Heart right ventricle (tissue), 16 donors: ENCODE measurements at regions not wholly inside any gene's neighbourhood (a gene's known extent, or its start where the extent isn't known, plus 50 kb on each side); places are given as distances from the start of the nearest gene placed in this dataset.

Experiments used
- ATAC-seq, 8 donors: fragments of 200-7000 bp; cut with Tn5 transposase; one replicate each; pipeline ENCODE4 v1.9.1; 2020; ENCODE audit warnings: mild to moderate bottlenecking in 8 of 8, moderate library complexity in 8 of 8, moderate number of reproducible peaks in 1 of 8
- DNase-seq, 2 donors: peaks; one replicate each; pipeline ENCODE4 v3.0.0-alpha.2; 2020
- H3K27ac ChIP-seq, 10 donors: fragments of 200-600 bp; sonication (generic) in 2 of 10; one replicate each; pipeline versions ENCODE4 v1.5.0 to v1.8.0; 2020 to 2022; ENCODE audit warnings: mild to moderate bottlenecking in 3 of 10
- H3K27me3 ChIP-seq, 7 donors: fragments of 200-600 bp; one replicate each; pipeline ENCODE4 v1.8.0; 2021 to 2022; ENCODE audit warnings: mild to moderate bottlenecking in 2 of 7
- H3K36me3 ChIP-seq, 9 donors: fragments of 200-600 bp; sonication (generic) in 1 of 9; one replicate each; pipeline versions ENCODE4 v1.5.0 to v1.8.0; 2020 to 2022; ENCODE audit warnings: mild to moderate bottlenecking in 2 of 9
- H3K4me1 ChIP-seq, 9 donors: fragments of 200-600 bp; sonication (generic) in 1 of 9; one replicate each; pipeline versions ENCODE4 v1.5.0 to v1.8.0; 2020 to 2022; ENCODE audit warnings: mild to moderate bottlenecking in 4 of 9
- H3K4me3 ChIP-seq, 10 donors: fragments of 200-600 bp; sonication (generic) in 2 of 10; one replicate each; pipeline versions ENCODE4 v1.5.0 to v1.8.0; 2020 to 2022; ENCODE audit warnings: mild to moderate bottlenecking in 7 of 10, moderate library complexity in 2 of 10
- H3K9me3 ChIP-seq, 11 donors: fragments of 200-600 bp in 10 of 11; sonication (generic) in 2 of 11; one replicate each; pipeline versions ENCODE4 v1.5.0 to v1.8.0; 2013 to 2022; ENCODE audit warnings: mild to moderate bottlenecking in 2 of 11, control low read depth in 1 of 11, moderate library complexity in 1 of 11
- CTCF ChIP-seq, 9 donors: fragments of 200-600 bp; sonication (generic) in 2 of 9; IDR thresholded peaks; one replicate each; pipeline versions ENCODE4 v1.5.0 to v1.8.0; 2021 to 2022; ENCODE audit warnings: antibody characterized with exemption in 9 of 9, mild to moderate bottlenecking in 5 of 9, moderate library complexity in 1 of 9
- WGBS, 2 donors: extraction: QIAGEN DNeasy Blood & Tissue Kit; methylation state at CpG; one replicate each; pipeline ENCODE4 v1.1.7; 2013; ENCODE audit warnings: inconsistent platforms in 1 of 2; 5-methylcytosine and 5-hydroxymethylcytosine counted together
- intact Hi-C, 10 donors: fragments of 100-400 bp; cut with DNase I; formaldehyde crosslinking; loops; one replicate each; pipeline versions ENCODE4 v1.11.1 to v1.14.2; 2022
- donor health status: Arrhythmogenic right ventricular cardiomyopathy.
- donor health status: ischemic (EF 13 %, LVEDD 7.1; RV severe dilation, severe dysfunction).
- donor health status: healthy with polysubstance abuse.
- donor health status: DM: no; HTN: yes; CAD: no.
- donor health status: DM: no; HTN: no; CAD: no.
- donor health status: ischemic (EF 25% LVEDD 6.9; RV normal size, moderate dysfunction).
- donor health status: ischemic (EF 25% LVEDD 5.7; RV mildly dilated, moderate dysfunction).
- donor health status: healthy.
- donor health status: DM: yes; HTN: yes; CAD: no.
- donor health status: Ischemic cardiomyopathy.
- donor health status: ischemic (EF 35%, LVEDD 5.7; RV mildly dilated, moderate dysfunction).
- donor health status: nonischemic (EF 11% LVEDD 7.7; RV severe dilation, severe dysfunction).
- donor health status: DM: yes; HTN: yes; CAD: no.
- donor health status: PGD.
- donor health status: ischemic (EF 29% LVEDD 5.4; RV normal size, mild dysfunction).
- donor health status: nonischemic (EF 23%, LVEDD 6.1; RV moderate dilation, normal function).

- no peak for ATAC-seq
- Histone ChIP-seq H3K4me3 (no peak overlapping the region), H3K27ac (no peak overlapping the region), H3K27me3 (no peaks in the 10 kb centered on the region), H3K4me1 (no peaks in the 10 kb centered on the region), H3K36me3 (no peaks in the 10 kb centered on the region), H3K9me3 (peaks cover 0 to 26% (median 5%) of the 10 kb centered on the region in 11 donors)
- no peak for DNase-seq
- TF ChIP-seq CTCF (IDR thresholded peaks at IDR 0.05): no peak
- intact Hi-C loops: no loop called here
Observed at GRCh38 chr2:123546353-123546752, 478.7 kb upstream of the CNTNAP5 start.

GRCh38 chr2:123563515-123563914 lies 461.6 kb upstream of the CNTNAP5 start:
- H3K4me3 ChIP-seq: no peak overlapping the region
- peaks cover 0 to 12% (median 0%) of the 10 kb centered on the region in 11 donors for H3K9me3 ChIP-seq
- H3K36me3 ChIP-seq: no peaks in the 10 kb centered on the region
- WGBS, 2 donors: 85 to 87% methylated on average over 2 of the region's 2 CpGs
- no peak for ATAC-seq
- DNase-seq: no peak
- H3K27me3 ChIP-seq: no peaks in the 10 kb centered on the region
- no peak for TF ChIP-seq CTCF (IDR thresholded peaks at IDR 0.05)
- intact Hi-C loops: no loop called here
- no peaks in the 10 kb centered on the region for H3K4me1 ChIP-seq
- H3K27ac ChIP-seq: no peak overlapping the region

GRCh38 chr2:123566291-123566946 lies 458.7 kb upstream of the CNTNAP5 start:
- no peak for DNase-seq
- intact Hi-C loops: no loop called here
- H3K27me3 ChIP-seq: no peaks in the 10 kb centered on the region
- no peak for ATAC-seq
- 88 to 93% methylated on average over 3 of the region's 3 CpGs for WGBS, 2 donors
- no peaks in the 10 kb centered on the region for H3K36me3 ChIP-seq
- H3K27ac ChIP-seq: no peak overlapping the region
- no peak overlapping the region for H3K4me3 ChIP-seq
- no peaks in the 10 kb centered on the region for H3K9me3 ChIP-seq
- H3K4me1 ChIP-seq: no peaks in the 10 kb centered on the region
- no peak for TF ChIP-seq CTCF (IDR thresholded peaks at IDR 0.05)

- ATAC-seq: no peak
- Histone ChIP-seq H3K4me3 (no peak overlapping the region), H3K27ac (no peak overlapping the region), H3K27me3 (no peaks in the 10 kb centered on the region), H3K36me3 (no peaks in the 10 kb centered on the region), H3K4me1 (no peaks in the 10 kb centered on the region), H3K9me3 (peaks cover 0 to 2% (median 0%) of the 10 kb centered on the region in 11 donors)
- 41 to 48% methylated on average over 2 of the region's 2 CpGs for WGBS, 2 donors
- intact Hi-C loops: loop anchor here in 1 of 10 donors (1.0 kb wide), 1 partner anchor 38 kb away; no protein-coding TSS in a partner anchor
- TF ChIP-seq CTCF (IDR thresholded peaks at IDR 0.05): no peak
- DNase-seq: no peak
Observed at GRCh38 chr2:123578016-123578415, 447.1 kb upstream of the CNTNAP5 start.
